Endothelial cell of umbilical vein (primary cell): ENCODE measurements at regions not wholly inside any gene's neighbourhood (a gene's known extent, or its start where the extent isn't known, plus 50 kb on each side); places are given as distances from the start of the nearest gene placed in this dataset.

ENCODE experiments used
- CTCF ChIP-seq, 2 donors: IDR thresholded peaks; 1 replicate in 1 of 2; 2 replicates in 1 of 2; pipeline ENCODE4 v1.5.1; 2011; ENCODE audit warnings: low read length in 2 of 2, mild to moderate bottlenecking in 2 of 2, moderate library complexity in 2 of 2, control low read depth in 1 of 2, inconsistent platforms in 1 of 2, low read depth in 1 of 2; ENCODE audit not compliant: insufficient read depth in 1 of 2; ENCODE audit errors: extremely low read depth in 1 of 2
- EZH2 ChIP-seq: IDR thresholded peaks from 2 replicates; pipeline ENCODE4 v1.6.1; 2012; ENCODE audit warnings: borderline replicate concordance, low read depth, mild to moderate bottlenecking, moderate library complexity, low read length, inconsistent platforms; ENCODE audit not compliant: severe bottlenecking
- POLR2A ChIP-seq: IDR thresholded peaks from 2 replicates; pipeline ENCODE4 v1.6.1; 2012; ENCODE audit warnings: low read depth, mild to moderate bottlenecking, control low read depth, low read length
- POLR2AphosphoS5 ChIP-seq: IDR thresholded peaks from 2 replicates; pipeline ENCODE4 v1.6.1; 2012; ENCODE audit warnings: low read depth, mild to moderate bottlenecking, control low read depth, low read length, moderate library complexity; ENCODE audit not compliant: insufficient read depth

GRCh38 chr18:22731398-22731797, 201.7 kb upstream of the RBBP8 start:
- no peak for TF ChIP-seq POLR2A
- no peak for TF ChIP-seq POLR2AphosphoS5
- no peak for TF ChIP-seq CTCF (IDR thresholded peaks at IDR 0.05; ENCODE audit: extremely low read depth in 1 of 2, insufficient read depth in 1 of 2, low read depth in 1 of 2, low read length in 2 of 2)
- no peak for TF ChIP-seq EZH2
